Stimulated activated naive B cell treated with anti-CD40 and anti-IgM and Interleukin-4, amounts not matched to agents 10 μg/mL and 1 μg/mL and 100 μg/mL, for 72 hours (primary cell): ENCODE measurements at regions not wholly inside any gene's neighbourhood (a gene's known extent, or its start where the extent isn't known, plus 50 kb on each side); places are given as distances from the start of the nearest gene placed in this dataset.

ENCODE experiments used
- ATAC-seq, 2 donors: fragments of 150-1000 bp; cut with Tn5 transposase; replicated peaks; 2 replicates each; pipeline ENCODE4 v1.10.0; 2021; ENCODE audit warnings: moderate library complexity in 1 of 2
- DNase-seq: peaks from one replicate; pipeline ENCODE4 v3.0.0; 2021
- H3K27ac Mint-ChIP-seq: one replicate; pipeline ENCODE4 v1.8.0; 2022; ENCODE audit warnings: mild to moderate bottlenecking, mixed read lengths
- H3K27me3 Mint-ChIP-seq, 2 donors: one replicate each; pipeline ENCODE4 v1.8.0; 2022; ENCODE audit warnings: mixed read lengths in 2 of 2
- H3K36me3 Mint-ChIP-seq, 2 donors: one replicate each; pipeline ENCODE4 v1.8.0; 2022; ENCODE audit warnings: mixed read lengths in 2 of 2, mild to moderate bottlenecking in 1 of 2
- H3K4me1 Mint-ChIP-seq, 2 donors: one replicate each; pipeline ENCODE4 v1.8.0; 2022; ENCODE audit warnings: mixed read lengths in 2 of 2, mild to moderate bottlenecking in 1 of 2
- H3K4me3 Mint-ChIP-seq, 2 donors: one replicate each; pipeline ENCODE4 v1.8.0; 2022; ENCODE audit warnings: mild to moderate bottlenecking in 2 of 2, mixed read lengths in 2 of 2, moderate library complexity in 1 of 2
- H3K9me3 Mint-ChIP-seq, 2 donors: one replicate each; pipeline ENCODE4 v1.8.0; 2022; ENCODE audit warnings: mixed read lengths in 2 of 2, mild to moderate bottlenecking in 1 of 2

- ATAC-seq (peak; percentile 79 to 84), DNase-seq (no peak)
- Mint-ChIP-seq H3K4me3 (no peak overlapping the region), H3K36me3 (no peaks in the 10 kb centered on the region), H3K9me3 (peaks cover 0 to 4% of the 10 kb centered on the region in 2 donors), H3K27me3 (peaks cover 13 to 25% of the 10 kb centered on the region in 2 donors), H3K27ac (no peak overlapping the region), H3K4me1 (no peaks in the 10 kb centered on the region)
Observed at GRCh38 chr2:175552902-175553301, 371.4 kb upstream of the ATP5MC3 start.

- H3K4me3 Mint-ChIP-seq, result no peak overlapping the region
Observed at GRCh38 chr2:175540421-175540820, 358.9 kb upstream of the ATP5MC3 start.

DNA sequence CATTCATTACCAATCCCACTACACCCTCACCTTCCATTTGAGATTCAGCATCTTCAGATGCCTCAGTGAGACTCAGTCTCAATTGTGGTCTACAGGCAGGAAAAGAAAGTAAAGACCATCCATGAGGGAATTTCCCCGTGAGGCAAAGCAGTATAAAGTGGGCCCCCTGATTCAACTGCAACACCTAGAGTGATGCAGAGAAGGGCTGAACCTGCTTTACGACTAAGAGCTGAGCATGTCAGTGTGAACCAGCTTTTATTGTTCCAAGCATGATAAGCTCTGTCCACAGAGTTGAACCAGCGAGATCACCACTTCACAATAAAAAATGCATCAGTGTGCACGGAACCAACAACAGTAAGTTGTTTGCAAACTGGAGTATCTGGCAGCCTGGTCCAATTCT, 357.6 kb upstream of the ATP5MC3 start:
- Mint-ChIP-seq H3K9me3 (peaks cover 0 to 4% of the 10 kb centered on the region in 2 donors), H3K36me3 (no peaks in the 10 kb centered on the region), H3K27me3 (no peaks in the 10 kb centered on the region), H3K4me3 (no peak overlapping the region), H3K4me1 (no peaks in the 10 kb centered on the region), H3K27ac (no peak overlapping the region)
- DNase-seq, result no peak
- no peak for ATAC-seq

More at GRCh38 chr2:175540421-175540820, 358.9 kb upstream of the ATP5MC3 start:
- no peak for DNase-seq
- H3K27ac Mint-ChIP-seq, result no peak overlapping the region
- peaks cover 8% of the 10 kb centered on the region in 2 donors for H3K9me3 Mint-ChIP-seq
- no peaks in the 10 kb centered on the region for H3K27me3 Mint-ChIP-seq
- H3K4me1 Mint-ChIP-seq, result no peaks in the 10 kb centered on the region
- ATAC-seq, result no peak
- H3K36me3 Mint-ChIP-seq, result no peaks in the 10 kb centered on the region

GRCh38 chr2:175536059-175536458, 354.5 kb upstream of the ATP5MC3 start:
- H3K27ac Mint-ChIP-seq, result no peak overlapping the region
- H3K4me3 Mint-ChIP-seq, result no peak overlapping the region
- peaks cover 9 to 15% of the 10 kb centered on the region in 2 donors for H3K9me3 Mint-ChIP-seq
- no peaks in the 10 kb centered on the region for H3K4me1 Mint-ChIP-seq
- peaks cover 0 to 5% of the 10 kb centered on the region in 2 donors for H3K27me3 Mint-ChIP-seq
- ATAC-seq, result no peak
- no peaks in the 10 kb centered on the region for H3K36me3 Mint-ChIP-seq
- DNase-seq, result no peak

GRCh38 chr2:175535631-175536030, 354.1 kb upstream of the ATP5MC3 start:
- Mint-ChIP-seq H3K27me3 (peaks cover 0 to 5% of the 10 kb centered on the region in 2 donors), H3K36me3 (no peaks in the 10 kb centered on the region), H3K9me3 (peaks cover 9 to 15% of the 10 kb centered on the region in 2 donors), H3K27ac (no peak overlapping the region), H3K4me3 (no peak overlapping the region), H3K4me1 (no peaks in the 10 kb centered on the region)
- ATAC-seq (no peak), DNase-seq (no peak)

GRCh38 chr2:175525975-175526374, 344.5 kb upstream of the ATP5MC3 start:
- ATAC-seq, result no peak
- no peak overlapping the region for H3K4me3 Mint-ChIP-seq

DNA sequence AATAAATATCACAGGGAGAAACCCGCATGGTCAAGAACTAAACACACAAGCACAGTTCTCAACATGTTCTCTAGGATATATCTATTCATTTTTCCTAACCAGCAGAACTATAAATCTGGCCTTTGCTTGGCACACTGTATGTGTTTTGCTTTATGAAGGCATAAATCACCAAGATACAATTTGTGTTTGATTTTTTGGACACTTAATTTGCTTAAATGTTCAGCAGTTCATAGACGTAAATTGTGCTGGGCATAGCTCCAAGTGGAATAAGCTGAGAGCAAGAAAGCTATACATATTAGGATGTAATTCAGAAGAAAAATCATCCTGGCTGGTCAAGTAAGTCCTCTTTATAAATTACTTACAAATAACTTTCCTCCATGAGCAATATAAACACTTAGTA, 341.5 kb upstream of the ATP5MC3 start:
- H3K27ac Mint-ChIP-seq, result no peak overlapping the region
- H3K9me3 Mint-ChIP-seq, result peaks cover 3% of the 10 kb centered on the region in 2 donors
- H3K36me3 Mint-ChIP-seq, result no peaks in the 10 kb centered on the region
- H3K27me3 Mint-ChIP-seq, result no peaks in the 10 kb centered on the region
- H3K4me1 Mint-ChIP-seq, result no peaks in the 10 kb centered on the region
- ATAC-seq (no peak), DNase-seq (no peak)
- H3K4me3 Mint-ChIP-seq, result no peak overlapping the region

More at GRCh38 chr2:175525975-175526374, 344.5 kb upstream of the ATP5MC3 start:
- Mint-ChIP-seq H3K4me1 (no peaks in the 10 kb centered on the region), H3K27ac (no peak overlapping the region), H3K27me3 (no peaks in the 10 kb centered on the region), H3K9me3 (no peaks in the 10 kb centered on the region), H3K36me3 (no peaks in the 10 kb centered on the region)
- DNase-seq, result no peak

GRCh38 chr2:175518206-175518605, 336.7 kb upstream of the ATP5MC3 start:
- no peaks in the 10 kb centered on the region for H3K36me3 Mint-ChIP-seq
- DNase-seq (no peak), ATAC-seq (no peak)
- no peak overlapping the region for H3K4me3 Mint-ChIP-seq
- H3K27ac Mint-ChIP-seq, result no peak overlapping the region
- H3K27me3 Mint-ChIP-seq, result no peaks in the 10 kb centered on the region
- peaks cover 3 to 5% of the 10 kb centered on the region in 2 donors for H3K9me3 Mint-ChIP-seq
- H3K4me1 Mint-ChIP-seq, result no peaks in the 10 kb centered on the region

DNA sequence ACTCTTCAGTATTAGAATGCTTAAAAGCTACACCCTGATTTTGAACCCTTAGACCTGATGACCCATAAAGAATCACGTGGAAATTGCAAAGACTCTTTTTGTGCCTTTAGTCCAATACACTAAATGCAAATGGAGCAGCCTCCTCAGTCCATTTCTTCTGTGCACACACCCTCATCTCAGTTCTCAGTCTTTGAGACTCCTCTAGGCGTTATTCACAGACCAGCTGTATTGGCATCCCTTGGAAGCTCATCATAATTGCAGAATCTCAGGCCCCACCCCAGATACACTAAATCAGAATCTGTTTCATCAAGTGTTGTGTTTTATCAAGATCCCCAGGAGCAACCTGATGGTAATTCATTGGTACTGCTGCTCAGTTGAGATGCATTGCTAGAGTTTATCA, 335.0 kb upstream of the ATP5MC3 start:
- H3K9me3 Mint-ChIP-seq, result peaks cover 3 to 5% of the 10 kb centered on the region in 2 donors
- H3K27me3 Mint-ChIP-seq, result no peaks in the 10 kb centered on the region

GRCh38 chr2:175500255-175500654, 318.7 kb upstream of the ATP5MC3 start:
- Mint-ChIP-seq H3K4me3 (no peak overlapping the region), H3K9me3 (peaks cover 19 to 20% of the 10 kb centered on the region in 2 donors), H3K27me3 (no peaks in the 10 kb centered on the region), H3K36me3 (no peaks in the 10 kb centered on the region), H3K27ac (no peak overlapping the region), H3K4me1 (no peaks in the 10 kb centered on the region)
- DNase-seq (no peak), ATAC-seq (no peak)

More for the DNA sequence above, 335.0 kb upstream of the ATP5MC3 start:
- Mint-ChIP-seq H3K4me1 (no peaks in the 10 kb centered on the region), H3K4me3 (no peak overlapping the region), H3K36me3 (no peaks in the 10 kb centered on the region), H3K27ac (no peak overlapping the region)
- ATAC-seq (no peak), DNase-seq (no peak)

GRCh38 chr2:175490360-175490791, 308.9 kb upstream of the ATP5MC3 start:
- DNase-seq (no peak), ATAC-seq (no peak)
- Mint-ChIP-seq H3K4me3 (no peak overlapping the region), H3K4me1 (no peaks in the 10 kb centered on the region), H3K27ac (no peak overlapping the region), H3K27me3 (no peaks in the 10 kb centered on the region), H3K9me3 (peaks cover 5 to 14% of the 10 kb centered on the region in 2 donors), H3K36me3 (no peaks in the 10 kb centered on the region)

- no peak overlapping the region for H3K27ac Mint-ChIP-seq
- no peaks in the 10 kb centered on the region for H3K36me3 Mint-ChIP-seq
- peaks cover 0 to 3% of the 10 kb centered on the region in 2 donors for H3K9me3 Mint-ChIP-seq
- no peaks in the 10 kb centered on the region for H3K27me3 Mint-ChIP-seq
- H3K4me1 Mint-ChIP-seq, result no peaks in the 10 kb centered on the region
- ATAC-seq (no peak), DNase-seq (no peak)
- H3K4me3 Mint-ChIP-seq, result no peak overlapping the region
Observed at GRCh38 chr2:175478096-175478768, 296.7 kb upstream of the ATP5MC3 start.

DNA sequence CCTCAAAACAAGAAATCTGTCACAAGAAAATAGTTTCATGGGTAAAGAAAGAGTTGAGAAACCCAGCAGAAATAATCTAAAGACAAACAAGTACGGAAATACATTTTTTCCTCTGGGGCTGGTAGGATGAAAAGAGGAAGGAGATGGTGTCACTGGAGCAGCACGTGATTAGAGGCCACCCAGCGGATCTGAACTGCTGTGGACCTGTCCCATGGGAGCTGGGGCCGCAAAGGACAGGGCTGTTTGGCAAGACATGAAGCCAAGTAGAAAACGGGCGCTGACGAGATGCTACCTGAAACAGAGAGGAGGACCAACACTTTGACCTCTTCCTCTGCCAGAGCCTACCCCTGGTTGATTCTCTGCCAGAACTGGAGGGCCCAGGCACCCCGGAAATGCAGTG, 295.4 kb upstream of the ATP5MC3 start:
- Mint-ChIP-seq H3K27me3 (peaks cover 3 to 5% of the 10 kb centered on the region in 2 donors), H3K4me3 (no peak overlapping the region), H3K4me1 (no peaks in the 10 kb centered on the region), H3K9me3 (peaks cover 0 to 7% of the 10 kb centered on the region in 2 donors), H3K27ac (no peak overlapping the region), H3K36me3 (no peaks in the 10 kb centered on the region)
- no peak for DNase-seq
- no peak for ATAC-seq

DNA sequence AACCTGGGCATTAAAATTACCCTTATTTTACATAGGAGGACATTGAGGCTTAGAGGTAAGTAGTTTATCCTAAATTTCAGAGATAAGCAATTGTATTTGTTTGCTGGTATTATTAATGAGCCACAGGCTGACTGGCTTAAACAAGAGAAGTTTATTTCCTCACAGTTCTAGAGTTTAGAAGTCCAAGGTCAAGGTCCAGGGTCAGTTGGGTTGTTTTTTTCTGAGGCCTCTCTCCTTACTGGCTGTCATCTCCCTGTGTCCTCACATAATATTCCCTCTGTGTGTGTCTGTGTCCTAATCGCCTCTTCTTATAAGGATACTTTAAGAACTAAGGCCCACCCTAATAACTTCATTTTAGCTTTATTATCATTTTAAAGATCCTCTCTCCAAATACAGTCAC, 294.9 kb upstream of the ATP5MC3 start:
- no peak for ATAC-seq
- no peak for DNase-seq
- H3K4me1 Mint-ChIP-seq, result no peaks in the 10 kb centered on the region
- H3K27me3 Mint-ChIP-seq, result peaks cover 3 to 5% of the 10 kb centered on the region in 2 donors
- peaks cover 0 to 7% of the 10 kb centered on the region in 2 donors for H3K9me3 Mint-ChIP-seq
- no peaks in the 10 kb centered on the region for H3K36me3 Mint-ChIP-seq
- H3K27ac Mint-ChIP-seq, result no peak overlapping the region
- no peak overlapping the region for H3K4me3 Mint-ChIP-seq

DNA sequence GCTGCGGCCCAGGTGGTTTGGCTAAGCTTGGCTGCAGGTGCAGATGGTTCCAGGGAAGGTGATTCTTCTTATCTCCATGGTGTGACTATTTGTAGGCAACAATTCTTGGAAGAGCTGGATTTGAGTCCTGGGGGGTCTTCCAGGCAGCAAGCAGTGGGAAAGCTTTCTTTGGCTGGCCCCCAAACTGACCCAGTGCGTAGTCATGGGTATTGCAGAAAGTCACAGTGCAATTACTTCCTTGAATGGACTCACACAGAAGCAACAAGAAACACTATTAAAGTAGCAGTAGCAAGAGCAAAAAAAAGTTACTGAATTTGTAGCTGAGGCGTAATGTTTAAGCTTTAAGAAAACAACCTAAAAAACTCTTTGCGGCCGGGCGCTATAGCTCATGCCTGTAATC, 293.6 kb upstream of the ATP5MC3 start:
- ATAC-seq (no peak), DNase-seq (no peak)
- no peaks in the 10 kb centered on the region for H3K4me1 Mint-ChIP-seq
- H3K27me3 Mint-ChIP-seq, result peaks cover 3 to 5% of the 10 kb centered on the region in 2 donors
- no peak overlapping the region for H3K27ac Mint-ChIP-seq
- no peaks in the 10 kb centered on the region for H3K36me3 Mint-ChIP-seq
- H3K9me3 Mint-ChIP-seq, result peaks cover 0 to 7% of the 10 kb centered on the region in 2 donors
- H3K4me3 Mint-ChIP-seq, result no peak overlapping the region
